ENCODE measurements at regions not wholly inside any gene's neighbourhood (a gene's known extent, or its start where the extent isn't known, plus 50 kb on each side); places are given as distances from the start of the nearest gene placed in this dataset.

- no peak for TF ChIP-seq FOXA1 (IDR thresholded peaks at IDR 0.05)
- TF ChIP-seq BHLHE40 (IDR thresholded peaks at IDR 0.05; ENCODE audit: borderline replicate concordance), result no peak
- TF ChIP-seq CTBP1 (IDR thresholded peaks at IDR 0.05; ENCODE audit: borderline replicate concordance), result no peak
- TF ChIP-seq TARDBP (IDR thresholded peaks at IDR 0.05), result no peak
- no peak for TF ChIP-seq FOXM1 (IDR thresholded peaks at IDR 0.05; ENCODE audit: borderline replicate concordance)
- no peak for TF ChIP-seq FOXK2 (IDR thresholded peaks at IDR 0.05)
- no peak for TF ChIP-seq SP1 (IDR thresholded peaks at IDR 0.05)
- TF ChIP-seq, protein P1, sequence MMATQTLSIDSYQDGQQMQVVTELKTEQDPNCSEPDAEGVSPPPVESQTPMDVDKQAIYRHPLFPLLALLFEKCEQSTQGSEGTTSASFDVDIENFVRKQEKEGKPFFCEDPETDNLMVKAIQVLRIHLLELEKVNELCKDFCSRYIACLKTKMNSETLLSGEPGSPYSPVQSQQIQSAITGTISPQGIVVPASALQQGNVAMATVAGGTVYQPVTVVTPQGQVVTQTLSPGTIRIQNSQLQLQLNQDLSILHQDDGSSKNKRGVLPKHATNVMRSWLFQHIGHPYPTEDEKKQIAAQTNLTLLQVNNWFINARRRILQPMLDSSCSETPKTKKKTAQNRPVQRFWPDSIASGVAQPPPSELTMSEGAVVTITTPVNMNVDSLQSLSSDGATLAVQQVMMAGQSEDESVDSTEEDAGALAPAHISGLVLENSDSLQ (IDR thresholded peaks at IDR 0.05), result no peak
- TF ChIP-seq ARNT (IDR thresholded peaks at IDR 0.05), result no peak
- no peak for TF ChIP-seq SUZ12 (IDR thresholded peaks at IDR 0.05)
- no peak for TF ChIP-seq L3MBTL2 (conservative IDR thresholded peaks at IDR 0.05)
- TF ChIP-seq HDGF (IDR thresholded peaks at IDR 0.05; ENCODE audit: borderline replicate concordance), result no peak
- no peak for TF ChIP-seq ZNF384 (IDR thresholded peaks at IDR 0.05)
- TF ChIP-seq LEF1 (IDR thresholded peaks at IDR 0.05; ENCODE audit: borderline replicate concordance), result no peak
- no peak for TF ChIP-seq ELF4 (IDR thresholded peaks at IDR 0.05)
- TF ChIP-seq NFRKB (IDR thresholded peaks at IDR 0.05), result no peak
- ChIA-PET CTCF (no interaction called here), POLR2A (no interaction called here)
- DNase-seq (ENCODE audit: extremely low spot score), result no peak
Measured at GRCh38 chr3:193078996-193079753, 161.5 kb upstream of the MB21D2 start.

DNA sequence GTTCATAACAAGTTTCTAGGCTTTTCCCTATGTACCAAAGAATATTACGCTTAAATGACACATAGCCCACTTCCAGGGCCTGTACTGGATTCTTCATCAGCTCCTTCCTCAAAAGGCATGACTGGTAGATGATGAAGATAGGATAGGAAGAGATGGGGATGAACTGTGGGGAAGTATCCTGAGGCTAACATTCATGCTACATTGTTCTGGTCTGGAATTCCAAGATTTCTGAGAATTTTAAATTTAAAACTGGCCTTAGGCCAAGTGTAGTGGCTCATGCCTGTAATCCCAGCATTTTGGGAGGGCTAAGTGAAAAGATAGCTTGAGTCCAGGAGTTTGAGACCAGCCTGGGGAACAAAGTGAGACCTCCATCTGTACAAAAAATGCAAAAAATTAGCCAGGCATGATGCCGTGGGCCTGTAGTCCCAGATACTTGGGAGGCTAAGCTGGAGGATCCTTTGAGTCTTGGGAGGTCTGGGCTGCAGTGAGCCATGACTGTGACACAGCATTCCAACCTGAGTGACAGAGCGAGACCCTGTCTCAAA is 160.1 kb upstream of the PLAAT1 start:
- TF ChIP-seq SUZ12 (IDR thresholded peaks at IDR 0.05) (no peak), FOXK2 (IDR thresholded peaks at IDR 0.05) (no peak), NFRKB (IDR thresholded peaks at IDR 0.05) (no peak), FOXM1 (IDR thresholded peaks at IDR 0.05; ENCODE audit: borderline replicate concordance) (no peak), FOXA1 (IDR thresholded peaks at IDR 0.05) (no peak), LEF1 (IDR thresholded peaks at IDR 0.05; ENCODE audit: borderline replicate concordance) (no peak), ELF4 (IDR thresholded peaks at IDR 0.05) (no peak), SP1 (IDR thresholded peaks at IDR 0.05) (no peak), ARNT (IDR thresholded peaks at IDR 0.05) (no peak)
- no peak for DNase-seq (ENCODE audit: extremely low spot score)
- CTCF ChIA-PET, result no interaction called here
- POLR2A ChIA-PET, result no interaction called here

- ChIA-PET CTCF (no interaction called here), POLR2A (no interaction called here)
- TF ChIP-seq, protein P1 (IDR thresholded peaks at IDR 0.05), result no peak
- TF ChIP-seq ZNF384 (IDR thresholded peaks at IDR 0.05), result no peak
- TF ChIP-seq SP1 (IDR thresholded peaks at IDR 0.05), result no peak
- TF ChIP-seq ELF4 (IDR thresholded peaks at IDR 0.05), result no peak
- TF ChIP-seq NFRKB (IDR thresholded peaks at IDR 0.05), result no peak
- TF ChIP-seq FOXM1 (IDR thresholded peaks at IDR 0.05; ENCODE audit: borderline replicate concordance), result no peak
- TF ChIP-seq L3MBTL2 (conservative IDR thresholded peaks at IDR 0.05), result no peak
- no peak for TF ChIP-seq FOXA1 (IDR thresholded peaks at IDR 0.05)
- no peak for TF ChIP-seq ARNT (IDR thresholded peaks at IDR 0.05)
- no peak for TF ChIP-seq LEF1 (IDR thresholded peaks at IDR 0.05; ENCODE audit: borderline replicate concordance)
- no peak for TF ChIP-seq CTBP1 (IDR thresholded peaks at IDR 0.05; ENCODE audit: borderline replicate concordance)
- TF ChIP-seq SUZ12 (IDR thresholded peaks at IDR 0.05), result no peak
- DNase-seq (ENCODE audit: extremely low spot score), result no peak
Measured at GRCh38 chr3:193085655-193086054, 155.4 kb upstream of the PLAAT1 start.

- POLR2A ChIA-PET, result no interaction called here
- DNase-seq (ENCODE audit: extremely low spot score), result no peak
- CTCF ChIA-PET, result no interaction called here
- TF ChIP-seq TARDBP (IDR thresholded peaks at IDR 0.05), result no peak
Measured at GRCh38 chr3:193086681-193087080, 154.3 kb upstream of the PLAAT1 start.

GRCh38 chr3:193087336-193087735 is 153.7 kb upstream of the PLAAT1 start:
- POLR2A ChIA-PET, result no interaction called here
- CTCF ChIA-PET, result no interaction called here
- DNase-seq (ENCODE audit: extremely low spot score), result no peak
- TF ChIP-seq, protein P1 (IDR thresholded peaks at IDR 0.05), result no peak
- TF ChIP-seq LEF1 (IDR thresholded peaks at IDR 0.05; ENCODE audit: borderline replicate concordance), result no peak
- no peak for TF ChIP-seq SUZ12 (IDR thresholded peaks at IDR 0.05)
- TF ChIP-seq BHLHE40 (IDR thresholded peaks at IDR 0.05; ENCODE audit: borderline replicate concordance), result no peak
- TF ChIP-seq CTBP1 (IDR thresholded peaks at IDR 0.05; ENCODE audit: borderline replicate concordance), result no peak
- TF ChIP-seq FOXA1 (IDR thresholded peaks at IDR 0.05), result no peak
- no peak for TF ChIP-seq FOXK2 (IDR thresholded peaks at IDR 0.05)
- TF ChIP-seq SP1 (IDR thresholded peaks at IDR 0.05), result no peak
- no peak for TF ChIP-seq HDGF (IDR thresholded peaks at IDR 0.05; ENCODE audit: borderline replicate concordance)
- no peak for TF ChIP-seq L3MBTL2 (conservative IDR thresholded peaks at IDR 0.05)

DNA sequence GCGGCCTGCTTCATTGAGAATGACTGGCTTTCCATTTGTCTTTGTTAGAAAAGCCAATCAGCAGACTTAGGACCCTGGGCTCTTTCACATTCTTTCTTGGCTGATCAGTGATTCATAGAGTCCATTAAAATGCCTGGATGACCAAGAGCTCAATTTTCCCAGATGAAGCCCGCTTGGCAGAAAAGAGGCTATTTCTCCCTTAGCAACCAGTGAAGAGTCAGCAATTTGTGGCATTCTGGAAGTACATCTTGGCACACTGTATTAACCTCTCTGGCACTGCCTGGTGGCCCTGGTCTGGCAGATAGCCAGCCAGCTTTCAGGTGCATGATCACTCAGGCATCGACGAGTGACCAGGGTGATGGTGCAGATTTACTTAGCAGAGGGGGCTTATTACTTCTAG is 145.7 kb upstream of the PLAAT1 start:
- CTCF ChIA-PET, result no interaction called here
- DNase-seq (ENCODE audit: extremely low spot score), result no peak
- TF ChIP-seq BHLHE40 (IDR thresholded peaks at IDR 0.05; ENCODE audit: borderline replicate concordance), result no peak
- POLR2A ChIA-PET, result interaction anchor here (0.7 kb wide), 1 partner anchor 601 kb away, joined by 3 read pairs; no protein-coding TSS in a partner anchor

GRCh38 chr3:193096076-193096475 is 144.9 kb upstream of the PLAAT1 start:
- CTCF ChIA-PET, result no interaction called here
- no peak for DNase-seq (ENCODE audit: extremely low spot score)
- POLR2A ChIA-PET, result no interaction called here

More at GRCh38 chr3:193096076-193096475, 144.9 kb upstream of the PLAAT1 start:
- TF ChIP-seq CTBP1 (IDR thresholded peaks at IDR 0.05; ENCODE audit: borderline replicate concordance) (no peak), FOXA1 (IDR thresholded peaks at IDR 0.05) (no peak), LEF1 (IDR thresholded peaks at IDR 0.05; ENCODE audit: borderline replicate concordance) (no peak), BHLHE40 (IDR thresholded peaks at IDR 0.05; ENCODE audit: borderline replicate concordance) (no peak), FOXK2 (IDR thresholded peaks at IDR 0.05) (no peak), FOXM1 (IDR thresholded peaks at IDR 0.05; ENCODE audit: borderline replicate concordance) (no peak), ARNT (IDR thresholded peaks at IDR 0.05) (no peak), ELF4 (IDR thresholded peaks at IDR 0.05) (no peak), SP1 (IDR thresholded peaks at IDR 0.05) (no peak), HDGF (IDR thresholded peaks at IDR 0.05; ENCODE audit: borderline replicate concordance) (no peak), TARDBP (IDR thresholded peaks at IDR 0.05) (no peak), ZNF384 (IDR thresholded peaks at IDR 0.05) (no peak), L3MBTL2 (conservative IDR thresholded peaks at IDR 0.05) (no peak), NFRKB (IDR thresholded peaks at IDR 0.05) (no peak), SUZ12 (IDR thresholded peaks at IDR 0.05) (no peak)
- TF ChIP-seq, protein P1 (IDR thresholded peaks at IDR 0.05), result no peak

Data from HEK293T (cell line).